Right lobe of liver (tissue), 4 donors: ENCODE measurements at regions not wholly inside any gene's neighbourhood (a gene's known extent, or its start where the extent isn't known, plus 50 kb on each side); places are given as distances from the start of the nearest gene placed in this dataset.

Experiments used
- POLR2A ChIP-seq: fragments of 450-650 bp; IDR thresholded peaks from one replicate; pipeline ENCODE4 v1.6.1; 2017; ENCODE audit warnings: antibody characterized with exemption, mild to moderate bottlenecking
- TF ChIP-seq, protein P1 (sequence below), 4 donors: fragments of 200-600 bp in 3 of 4; fragments of 450-650 bp in 1 of 4; IDR thresholded peaks; one replicate each; pipeline versions ENCODE4 v1.5.1 to v1.8.0; 2016 to 2022; ENCODE audit warnings: antibody characterized with exemption in 4 of 4, mild to moderate bottlenecking in 2 of 4
- donor health status: DM: no; HTN: no; CAD: no.
- donor health status: DM: no; HTN: no; CAD: no.
- donor health status: DM: no; HTN: yes; CAD: no.

DNA sequence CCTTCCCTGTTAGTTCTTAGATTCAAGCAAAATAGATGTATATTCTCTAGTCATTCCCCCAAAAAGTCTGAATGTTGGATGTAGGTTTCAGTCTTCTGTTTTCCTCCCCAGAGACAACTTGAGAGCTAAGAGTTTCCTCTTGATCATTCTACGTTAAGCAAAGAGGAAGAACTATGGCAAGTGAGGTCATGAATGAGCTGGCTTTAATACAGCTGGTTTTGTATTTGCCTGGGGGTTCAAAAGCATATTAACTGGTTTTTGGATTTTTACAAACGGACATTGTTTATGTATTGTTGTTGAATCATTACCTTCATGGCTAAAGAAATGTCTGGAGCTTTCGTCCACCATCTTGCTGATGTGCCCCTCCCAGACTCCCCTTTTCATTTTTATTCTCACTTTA lies 916.7 kb upstream of the POU3F4 start:
- TF ChIP-seq, protein P1, sequence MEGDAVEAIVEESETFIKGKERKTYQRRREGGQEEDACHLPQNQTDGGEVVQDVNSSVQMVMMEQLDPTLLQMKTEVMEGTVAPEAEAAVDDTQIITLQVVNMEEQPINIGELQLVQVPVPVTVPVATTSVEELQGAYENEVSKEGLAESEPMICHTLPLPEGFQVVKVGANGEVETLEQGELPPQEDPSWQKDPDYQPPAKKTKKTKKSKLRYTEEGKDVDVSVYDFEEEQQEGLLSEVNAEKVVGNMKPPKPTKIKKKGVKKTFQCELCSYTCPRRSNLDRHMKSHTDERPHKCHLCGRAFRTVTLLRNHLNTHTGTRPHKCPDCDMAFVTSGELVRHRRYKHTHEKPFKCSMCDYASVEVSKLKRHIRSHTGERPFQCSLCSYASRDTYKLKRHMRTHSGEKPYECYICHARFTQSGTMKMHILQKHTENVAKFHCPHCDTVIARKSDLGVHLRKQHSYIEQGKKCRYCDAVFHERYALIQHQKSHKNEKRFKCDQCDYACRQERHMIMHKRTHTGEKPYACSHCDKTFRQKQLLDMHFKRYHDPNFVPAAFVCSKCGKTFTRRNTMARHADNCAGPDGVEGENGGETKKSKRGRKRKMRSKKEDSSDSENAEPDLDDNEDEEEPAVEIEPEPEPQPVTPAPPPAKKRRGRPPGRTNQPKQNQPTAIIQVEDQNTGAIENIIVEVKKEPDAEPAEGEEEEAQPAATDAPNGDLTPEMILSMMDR (IDR thresholded peaks at IDR 0.05), result no peak
- TF ChIP-seq POLR2A, result no peak
